NT2/D1 (cell line): ENCODE measurements at regions not wholly inside any gene's neighbourhood (a gene's known extent, or its start where the extent isn't known, plus 50 kb on each side); places are given as distances from the start of the nearest gene placed in this dataset.

Experiments
- DNase-seq: peaks from one replicate; pipeline ENCODE4 v3.0.0-alpha.2; 2011; ENCODE audit warnings: low read depth, low spot score
- H3K27me3 ChIP-seq: 2 replicates; pipeline ENCODE4 v1.6.0; 2011; ENCODE audit warnings: mild to moderate bottlenecking; ENCODE audit not compliant: insufficient read length, insufficient read depth
- H3K36me3 ChIP-seq: 2 replicates; pipeline ENCODE4 v1.6.1; 2011; ENCODE audit warnings: mild to moderate bottlenecking, low read length, mixed read lengths; ENCODE audit not compliant: insufficient read depth, insufficient read length
- H3K4me1 ChIP-seq: 2 replicates; pipeline ENCODE4 v1.5.1; 2011; ENCODE audit not compliant: insufficient read depth, insufficient read length
- H3K4me3 ChIP-seq: 2 replicates; pipeline ENCODE4 v1.5.1; 2011; ENCODE audit warnings: low read depth; ENCODE audit not compliant: insufficient read length
- H3K9ac ChIP-seq: 2 replicates; pipeline ENCODE4 v1.6.0; 2011; ENCODE audit warnings: low read depth; ENCODE audit not compliant: insufficient read length
- H3K9me3 ChIP-seq: 2 replicates; pipeline ENCODE4 v1.5.1; 2011; ENCODE audit warnings: mild to moderate bottlenecking, low read length; ENCODE audit not compliant: insufficient read depth
- SUZ12 ChIP-seq: IDR thresholded peaks from 2 replicates; pipeline ENCODE4 v1.6.1; 2011; ENCODE audit not compliant: insufficient read length, insufficient read depth; ENCODE audit errors: extremely low read depth
- YY1 ChIP-seq: IDR thresholded peaks from 2 replicates; pipeline ENCODE4 v1.6.1; 2011; ENCODE audit not compliant: insufficient read length, insufficient read depth
- ZNF274 ChIP-seq: IDR thresholded peaks from 2 replicates; pipeline ENCODE4 v1.6.1; 2011; ENCODE audit warnings: mild to moderate bottlenecking, low read depth, low read length

- Histone ChIP-seq H3K27me3 (no peaks in the 10 kb centered on the region), H3K4me1 (no peaks in the 10 kb centered on the region), H3K9me3 (no peaks in the 10 kb centered on the region), H3K36me3 (no peaks in the 10 kb centered on the region), H3K4me3 (no peak overlapping the region), H3K9ac (no peak overlapping the region)
- TF ChIP-seq ZNF274, result no peak
- no peak for TF ChIP-seq SUZ12
- TF ChIP-seq YY1, result no peak
- no peak for DNase-seq
Measured at GRCh38 chr19:30824809-30825208, 452.6 kb downstream of the ZNF536 start.

GRCh38 chr19:30817965-30818567 lies 445.9 kb downstream of the ZNF536 start:
- H3K36me3 ChIP-seq, result no peaks in the 10 kb centered on the region
- DNase-seq, result no peak
- no peak overlapping the region for H3K9ac ChIP-seq
- H3K9me3 ChIP-seq, result no peaks in the 10 kb centered on the region
- no peak for TF ChIP-seq YY1
- no peak for TF ChIP-seq ZNF274
- no peak for TF ChIP-seq SUZ12
- no peak overlapping the region for H3K4me3 ChIP-seq
- H3K4me1 ChIP-seq, result no peaks in the 10 kb centered on the region
- peaks cover 13% of the 10 kb centered on the region for H3K27me3 ChIP-seq

- no peak overlapping the region for H3K4me3 ChIP-seq
- no peaks in the 10 kb centered on the region for H3K9me3 ChIP-seq
- H3K4me1 ChIP-seq, result no peaks in the 10 kb centered on the region
- TF ChIP-seq YY1 (no peak), ZNF274 (no peak), SUZ12 (no peak)
- H3K36me3 ChIP-seq, result no peaks in the 10 kb centered on the region
- no peak overlapping the region for H3K9ac ChIP-seq
- peaks cover 13% of the 10 kb centered on the region for H3K27me3 ChIP-seq
- DNase-seq, result no peak
Measured at GRCh38 chr19:30817197-30817596, 445.0 kb downstream of the ZNF536 start.

- Histone ChIP-seq H3K9me3 (no peaks in the 10 kb centered on the region), H3K4me1 (no peaks in the 10 kb centered on the region), H3K9ac (no peak overlapping the region), H3K36me3 (no peaks in the 10 kb centered on the region), H3K27me3 (peaks cover 13% of the 10 kb centered on the region), H3K4me3 (no peak overlapping the region)
- no peak for DNase-seq
- TF ChIP-seq SUZ12 (no peak), ZNF274 (no peak), YY1 (no peak)
Measured at GRCh38 chr19:30815889-30816580, 443.9 kb downstream of the ZNF536 start.

GRCh38 chr19:30812099-30812678 lies 440.0 kb downstream of the ZNF536 start:
- Histone ChIP-seq H3K27me3 (peaks cover 13% of the 10 kb centered on the region), H3K36me3 (no peaks in the 10 kb centered on the region), H3K9me3 (no peaks in the 10 kb centered on the region), H3K4me1 (no peaks in the 10 kb centered on the region), H3K9ac (no peak overlapping the region), H3K4me3 (no peak overlapping the region)
- no peak for DNase-seq
- TF ChIP-seq ZNF274, result no peak
- no peak for TF ChIP-seq YY1
- no peak for TF ChIP-seq SUZ12

- TF ChIP-seq ZNF274 (no peak), SUZ12 (no peak), YY1 (no peak)
- H3K4me3 ChIP-seq, result no peak overlapping the region
- no peaks in the 10 kb centered on the region for H3K4me1 ChIP-seq
- H3K9ac ChIP-seq, result no peak overlapping the region
- no peak for DNase-seq
- H3K27me3 ChIP-seq, result peaks cover 11% of the 10 kb centered on the region
- H3K9me3 ChIP-seq, result no peaks in the 10 kb centered on the region
- H3K36me3 ChIP-seq, result no peaks in the 10 kb centered on the region
Measured at GRCh38 chr19:30811397-30812098, 439.4 kb downstream of the ZNF536 start.

GRCh38 chr19:30810726-30811125 lies 438.5 kb downstream of the ZNF536 start:
- H3K4me1 ChIP-seq, result no peaks in the 10 kb centered on the region
- peaks cover 3% of the 10 kb centered on the region for H3K27me3 ChIP-seq
- no peak overlapping the region for H3K9ac ChIP-seq
- DNase-seq, result no peak
- no peaks in the 10 kb centered on the region for H3K9me3 ChIP-seq
- no peaks in the 10 kb centered on the region for H3K36me3 ChIP-seq
- TF ChIP-seq YY1 (no peak), ZNF274 (no peak), SUZ12 (no peak)
- no peak overlapping the region for H3K4me3 ChIP-seq
